ENCODE measurements at regions not wholly inside any gene's neighbourhood (a gene's known extent, or its start where the extent isn't known, plus 50 kb on each side); places are given as distances from the start of the nearest gene placed in this dataset.
"Not testable (repeated sequence)": the region's sequence is repeated elsewhere in the genome, so short reads cannot be mapped to it uniquely, and the experiment has no call there.

- intact Hi-C loops (cut with micrococcal nuclease), result no loop called here
Observed at GRCh38 chr1:29931477-29932175, 695.3 kb downstream of the PTPRU start.

GRCh38 chr1:29925058-29925457 lies 688.7 kb downstream of the PTPRU start:
- intact Hi-C loops (cut with micrococcal nuclease), result no loop called here

GRCh38 chr1:29924017-29924431 lies 687.7 kb downstream of the PTPRU start:
- intact Hi-C loops (cut with micrococcal nuclease), result no loop called here

- intact Hi-C loops (cut with micrococcal nuclease), result no loop called here
Observed at GRCh38 chr1:29921741-29922140, 685.4 kb downstream of the PTPRU start.

- intact Hi-C loops (cut with micrococcal nuclease), result no loop called here
Observed at GRCh38 chr1:29920784-29921183, 684.5 kb downstream of the PTPRU start.

GRCh38 chr1:29920316-29920715 lies 684.0 kb downstream of the PTPRU start:
- intact Hi-C loops (cut with micrococcal nuclease), result no loop called here

- intact Hi-C loops (cut with micrococcal nuclease), result not testable (repeated sequence)
Observed at GRCh38 chr1:29919041-29919440, 682.7 kb downstream of the PTPRU start.

- intact Hi-C loops (cut with micrococcal nuclease), result no loop called here
Observed at GRCh38 chr1:29916656-29917369, 680.5 kb downstream of the PTPRU start.

GRCh38 chr1:29914936-29915335 lies 678.6 kb downstream of the PTPRU start:
- intact Hi-C loops (cut with micrococcal nuclease), result no loop called here

- intact Hi-C loops (cut with micrococcal nuclease), result no loop called here
Observed at GRCh38 chr1:29912425-29912824, 676.1 kb downstream of the PTPRU start.

GRCh38 chr1:29909962-29910361 lies 673.6 kb downstream of the PTPRU start:
- intact Hi-C loops (cut with micrococcal nuclease), result no loop called here

GRCh38 chr1:29907596-29907995 lies 671.3 kb downstream of the PTPRU start:
- intact Hi-C loops (cut with micrococcal nuclease), result no loop called here

- intact Hi-C loops (cut with micrococcal nuclease), result no loop called here
Observed at GRCh38 chr1:29906927-29907326, 670.6 kb downstream of the PTPRU start.

- intact Hi-C loops (cut with micrococcal nuclease), result no loop called here
Observed at GRCh38 chr1:29903548-29904166, 667.3 kb downstream of the PTPRU start.

GRCh38 chr1:29901624-29902325 lies 665.5 kb downstream of the PTPRU start:
- intact Hi-C loops (cut with micrococcal nuclease), result no loop called here

- intact Hi-C loops (cut with micrococcal nuclease), result no loop called here
Observed at GRCh38 chr1:29900712-29901111, 664.4 kb downstream of the PTPRU start.

GRCh38 chr1:29900104-29900679 lies 663.9 kb downstream of the PTPRU start:
- intact Hi-C loops (cut with micrococcal nuclease), result no loop called here

- intact Hi-C loops (cut with micrococcal nuclease), result no loop called here
Observed at GRCh38 chr1:29896791-29897714, 660.7 kb downstream of the PTPRU start.

GRCh38 chr1:29896300-29896699 lies 660.0 kb downstream of the PTPRU start:
- intact Hi-C loops (cut with micrococcal nuclease), result no loop called here

GRCh38 chr1:29895201-29895600 lies 658.9 kb downstream of the PTPRU start:
- intact Hi-C loops (cut with micrococcal nuclease), result no loop called here

Measured in T-helper 2 cell treated with Interferon-gamma antibody and Interleukin-4, amounts not matched to agents 100 ng/mL and 5 ng/mL, for 36 hours (primary cell).